ENCODE measurements at regions not wholly inside any gene's neighbourhood (a gene's known extent, or its start where the extent isn't known, plus 50 kb on each side); places are given as distances from the start of the nearest gene placed in this dataset.
"Not testable (repeated sequence)": the region's sequence is repeated elsewhere in the genome, so short reads cannot be mapped to it uniquely, and the experiment has no call there.

DNA sequence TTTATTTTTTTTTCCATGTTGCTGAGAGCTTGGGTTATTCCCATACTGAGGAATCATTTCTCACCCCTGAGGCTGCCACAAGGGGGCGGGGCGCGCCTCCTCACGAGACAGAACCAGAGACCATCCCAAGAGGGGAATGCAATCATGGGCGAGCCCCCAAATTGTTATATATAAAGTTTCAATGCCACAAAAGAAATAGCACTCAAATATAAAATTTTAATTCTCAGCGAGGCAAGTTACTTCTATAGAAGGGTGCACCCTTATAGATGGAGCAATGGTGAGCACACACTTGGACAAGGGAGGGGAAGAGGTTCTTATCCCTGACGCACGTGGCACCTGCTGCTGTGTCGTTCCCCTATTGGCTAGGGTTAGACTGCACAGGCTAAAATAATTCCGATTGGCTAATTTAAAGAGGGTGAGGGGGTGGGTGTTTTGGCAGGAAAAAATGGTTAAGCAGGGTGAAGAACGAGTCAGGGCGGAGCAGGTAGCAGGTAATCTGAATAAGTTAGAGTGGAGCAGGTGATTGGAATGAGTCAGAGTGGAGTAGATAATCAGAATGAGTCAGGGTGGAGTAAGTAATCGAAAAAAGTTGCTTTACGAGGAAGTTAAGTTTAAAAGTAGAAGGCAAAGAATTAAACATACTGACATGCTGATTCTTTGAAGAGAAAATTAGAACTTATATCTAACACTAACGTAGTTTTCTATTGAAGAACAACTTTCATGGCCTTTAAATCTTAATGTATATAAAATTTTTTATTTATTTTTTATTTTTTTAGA is 177.5 kb downstream of the MTCL1 start:
- DNase-seq (ENCODE audit: low read depth in 1 of 2, low spot score in 1 of 2): no peak

- DNase-seq (ENCODE audit: low read depth in 1 of 2, low spot score in 1 of 2): no peak
Measured at GRCh38 chr18:8883409-8883668, 178.0 kb downstream of the MTCL1 start.

- DNase-seq (ENCODE audit: low read depth in 1 of 2, low spot score in 1 of 2): not testable (repeated sequence)
Measured at GRCh38 chr18:8887877-8888276, 182.5 kb downstream of the MTCL1 start.

- DNase-seq (ENCODE audit: low read depth in 1 of 2, low spot score in 1 of 2): no peak
Measured at GRCh38 chr18:8889489-8889888, 184.1 kb downstream of the MTCL1 start.

DNA sequence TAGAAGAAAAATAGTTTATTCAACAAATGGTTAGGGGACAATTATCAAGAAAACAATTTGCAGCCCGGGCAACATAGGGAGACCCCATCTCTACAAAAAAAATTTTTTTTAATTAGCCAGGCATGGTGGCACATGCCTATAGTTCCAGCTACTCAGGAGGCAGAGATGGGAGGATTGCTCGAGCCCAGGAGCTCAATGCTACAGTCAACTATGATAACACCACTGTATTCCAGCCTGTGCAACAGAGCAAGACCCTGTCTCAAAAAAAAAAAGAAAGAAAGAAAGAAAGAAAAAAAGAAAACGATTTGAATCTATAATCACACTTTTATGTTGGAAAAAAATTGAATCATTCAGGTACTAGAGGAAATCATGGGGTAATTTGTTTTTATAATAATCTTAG is 185.1 kb downstream of the MTCL1 start:
- DNase-seq (ENCODE audit: low read depth in 1 of 2, low spot score in 1 of 2): not testable (repeated sequence)

GRCh38 chr18:8890957-8891464 is 185.7 kb downstream of the MTCL1 start:
- DNase-seq (ENCODE audit: low read depth in 1 of 2, low spot score in 1 of 2): no peak

GRCh38 chr18:8893221-8893620 is 187.9 kb downstream of the MTCL1 start:
- no peak for DNase-seq (ENCODE audit: low read depth in 1 of 2, low spot score in 1 of 2)

- no peak for DNase-seq (ENCODE audit: low read depth in 1 of 2, low spot score in 1 of 2)
Measured at GRCh38 chr18:8893628-8894231, 188.4 kb downstream of the MTCL1 start.

DNA sequence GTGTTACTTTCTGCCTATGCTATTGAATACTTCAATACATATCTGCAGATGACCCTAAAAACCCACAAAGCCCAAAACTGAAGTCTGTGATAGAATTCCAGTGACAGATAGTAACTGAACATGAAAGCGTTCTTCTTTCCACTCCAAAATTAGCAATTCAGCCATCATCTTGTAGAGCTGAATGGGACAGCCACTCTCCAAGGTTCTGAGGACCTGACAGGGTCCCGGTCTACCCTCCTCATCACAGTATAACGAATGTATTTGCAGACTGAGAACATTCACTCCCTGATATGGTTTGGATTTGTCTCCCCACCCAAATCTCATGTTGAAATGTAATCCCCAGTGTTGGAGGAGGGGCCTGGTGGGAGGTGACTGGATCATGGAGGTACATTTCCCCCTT is 189.5 kb downstream of the MTCL1 start:
- no peak for DNase-seq (ENCODE audit: low read depth in 1 of 2, low spot score in 1 of 2)

DNA sequence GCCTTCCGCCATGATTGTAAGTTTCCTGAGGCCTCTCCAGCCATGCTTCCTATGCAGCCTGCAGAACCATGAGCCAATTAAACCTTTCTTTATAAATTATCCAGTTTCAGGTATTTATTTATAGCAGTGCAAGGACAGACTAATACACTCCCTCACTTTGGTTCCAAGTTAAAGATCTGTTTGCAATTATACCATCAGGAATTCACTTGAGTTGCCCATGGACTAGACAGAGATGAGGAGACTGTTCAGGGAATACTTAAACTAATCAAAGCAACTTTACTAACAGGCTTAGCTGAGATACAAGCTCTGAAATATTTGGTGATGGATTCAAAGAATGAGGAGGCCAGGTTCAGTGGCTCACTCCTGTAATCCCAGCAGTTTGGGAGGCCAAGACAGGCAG is 190.0 kb downstream of the MTCL1 start:
- no peak for DNase-seq (ENCODE audit: low read depth in 1 of 2, low spot score in 1 of 2)

DNA sequence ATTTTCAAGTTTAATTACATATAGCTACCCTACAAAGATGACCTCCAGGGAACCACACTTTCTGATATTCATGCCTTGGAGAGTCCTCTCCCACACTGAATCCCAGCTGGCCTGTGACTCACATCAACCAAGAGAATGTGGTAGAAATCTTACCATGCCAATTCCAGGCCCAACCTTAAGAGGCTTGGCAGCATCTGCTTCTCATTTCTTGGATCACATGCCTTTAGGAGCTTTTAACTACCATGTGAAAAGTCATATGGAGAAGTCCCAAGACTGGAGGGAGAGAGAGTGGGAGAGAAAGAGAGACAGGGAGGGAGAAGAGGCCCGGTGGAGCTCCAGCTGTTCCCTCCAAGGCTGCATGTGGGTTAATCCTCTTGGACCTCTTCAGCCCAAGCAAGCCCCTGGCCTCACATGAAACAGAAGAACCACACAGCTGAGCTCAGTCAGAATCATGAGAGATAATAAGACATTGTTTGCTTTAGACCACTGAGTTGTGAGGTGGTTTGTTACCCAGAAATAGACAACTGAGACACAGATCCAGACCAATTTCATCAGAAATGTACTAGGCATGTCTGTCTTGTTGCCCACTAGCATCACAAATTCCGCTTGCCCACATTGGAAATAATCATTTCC is 190.7 kb downstream of the MTCL1 start:
- DNase-seq (ENCODE audit: low read depth in 1 of 2, low spot score in 1 of 2): no peak

DNA sequence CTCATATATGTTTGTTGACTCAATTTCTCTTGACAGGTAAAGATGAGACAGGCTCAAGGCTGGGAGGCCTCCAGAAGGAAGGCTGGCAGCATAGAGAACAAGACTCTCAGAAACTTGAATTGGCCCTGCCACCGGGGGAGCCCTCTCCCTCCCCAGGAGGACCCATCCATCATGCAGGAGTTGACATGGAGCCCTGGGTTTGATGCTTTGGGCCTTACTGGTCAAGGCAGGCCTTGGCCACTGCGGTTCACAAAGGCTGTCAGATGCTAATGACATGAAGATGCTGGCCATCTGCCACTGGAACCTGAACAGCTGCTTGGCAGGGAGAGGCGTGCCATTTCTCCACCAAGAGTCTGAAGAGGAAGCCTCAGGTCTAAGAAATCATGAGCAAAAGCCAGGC is 193.6 kb downstream of the MTCL1 start:
- DNase-seq (ENCODE audit: low read depth in 1 of 2, low spot score in 1 of 2): no peak

- no peak for DNase-seq (ENCODE audit: low read depth in 1 of 2, low spot score in 1 of 2)
Measured at GRCh38 chr18:8900552-8900951, 195.2 kb downstream of the MTCL1 start.

DNA sequence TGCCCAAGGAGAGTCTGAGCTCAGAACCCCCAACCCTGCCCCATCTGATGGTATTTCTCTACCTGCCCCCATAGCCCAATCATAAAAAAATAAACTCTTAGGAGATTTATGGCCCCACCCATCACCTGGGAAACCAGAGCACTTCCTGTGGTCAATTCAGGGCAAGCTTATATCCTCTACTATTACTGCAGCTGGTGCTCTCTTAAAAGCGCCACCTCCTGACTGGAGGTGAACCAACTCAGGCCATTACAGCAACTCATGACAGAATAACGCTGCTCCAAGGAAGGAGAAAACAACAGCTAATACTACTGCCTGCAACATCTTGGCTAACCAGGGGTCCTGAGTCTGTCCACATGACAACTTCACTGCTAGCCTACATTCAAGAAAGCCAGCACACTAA is 195.7 kb downstream of the MTCL1 start:
- DNase-seq (ENCODE audit: low read depth in 1 of 2, low spot score in 1 of 2): no peak

GRCh38 chr18:8904316-8904715 is 198.2 kb upstream of the NDUFV2 start:
- DNase-seq (ENCODE audit: low read depth in 1 of 2, low spot score in 1 of 2): no peak

DNA sequence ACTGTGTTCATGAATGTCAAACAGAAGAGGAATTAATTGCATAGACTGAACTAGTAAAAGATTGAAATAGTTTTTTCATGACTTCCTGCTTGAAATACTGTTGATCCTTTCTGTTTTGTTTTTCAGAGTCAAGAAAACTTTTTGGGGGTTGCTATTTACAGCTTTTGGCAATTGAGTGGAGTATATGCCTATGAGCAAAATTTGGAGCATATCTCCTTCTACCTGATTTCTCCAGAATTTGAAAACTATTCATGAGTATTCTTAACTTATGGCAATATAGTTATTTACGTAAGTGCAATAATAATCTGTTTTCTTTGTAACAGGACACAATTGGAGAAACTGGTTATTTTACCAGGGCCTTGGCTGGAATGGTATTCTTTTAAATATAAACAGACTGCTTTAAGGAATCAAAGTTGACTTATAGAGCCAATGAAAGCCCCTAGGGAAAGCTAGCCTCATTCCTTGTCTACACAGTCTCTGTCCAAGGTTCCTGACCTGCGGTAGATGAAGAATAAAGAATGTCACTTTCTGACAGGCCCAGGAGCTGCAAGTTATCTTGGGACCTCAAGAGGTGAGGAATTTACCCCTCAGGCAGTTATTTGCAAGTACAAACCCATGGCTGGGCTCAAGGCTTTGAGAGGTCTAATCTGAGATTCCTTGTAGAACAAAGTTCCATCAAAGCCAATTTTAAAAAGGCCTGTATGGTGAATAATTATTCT is 193.5 kb upstream of the NDUFV2 start:
- DNase-seq (ENCODE audit: low read depth in 1 of 2, low spot score in 1 of 2): no peak

DNA sequence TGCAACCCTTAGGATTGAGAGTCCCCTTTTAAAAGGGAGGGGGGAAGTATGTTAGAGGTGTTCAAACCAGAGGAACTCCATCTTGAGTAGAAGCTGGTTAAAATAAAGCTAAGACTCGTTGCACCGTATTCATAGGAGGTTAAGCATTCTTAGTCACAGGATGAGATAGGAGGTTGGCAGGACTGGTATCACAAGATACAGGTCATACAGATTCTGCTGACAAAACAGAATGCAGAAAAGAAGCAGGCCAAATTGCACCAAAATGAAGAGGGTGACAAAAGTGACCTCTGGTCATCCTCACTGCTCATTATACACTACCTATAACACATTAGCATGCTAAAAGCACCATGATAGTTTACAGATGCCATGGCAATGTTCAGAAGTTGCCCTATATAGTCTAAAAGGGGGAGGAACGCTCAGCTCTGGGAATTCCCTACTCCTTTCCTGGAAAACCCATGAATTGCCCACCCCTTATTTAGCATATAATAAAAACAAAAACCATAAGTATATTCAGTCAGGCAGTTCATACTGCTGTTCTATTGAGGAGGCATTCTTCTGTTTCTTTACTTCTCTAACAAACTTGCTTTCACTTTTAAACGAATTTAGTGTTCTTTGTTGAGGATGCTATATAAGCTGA is 192.2 kb upstream of the NDUFV2 start:
- no peak for DNase-seq (ENCODE audit: low read depth in 1 of 2, low spot score in 1 of 2)

DNA sequence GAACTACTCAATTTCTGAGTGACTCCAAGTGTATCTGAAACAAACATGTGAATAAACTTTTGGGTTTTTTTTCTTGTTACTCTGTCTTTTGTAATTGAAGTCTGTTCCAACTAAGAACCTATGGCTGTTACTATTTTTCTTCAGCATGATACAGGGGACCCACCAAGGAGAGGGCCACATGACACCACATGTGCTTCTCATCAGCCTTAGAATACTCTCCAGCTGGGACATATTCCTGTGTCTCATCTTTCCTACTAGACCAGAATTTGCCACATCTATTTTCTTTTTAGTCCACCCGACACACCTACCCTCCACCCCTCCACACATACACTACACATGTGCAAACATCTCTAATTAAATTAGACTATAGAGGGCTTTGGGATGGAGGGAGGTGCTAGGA is 191.7 kb upstream of the NDUFV2 start:
- DNase-seq (ENCODE audit: low read depth in 1 of 2, low spot score in 1 of 2): no peak

DNA sequence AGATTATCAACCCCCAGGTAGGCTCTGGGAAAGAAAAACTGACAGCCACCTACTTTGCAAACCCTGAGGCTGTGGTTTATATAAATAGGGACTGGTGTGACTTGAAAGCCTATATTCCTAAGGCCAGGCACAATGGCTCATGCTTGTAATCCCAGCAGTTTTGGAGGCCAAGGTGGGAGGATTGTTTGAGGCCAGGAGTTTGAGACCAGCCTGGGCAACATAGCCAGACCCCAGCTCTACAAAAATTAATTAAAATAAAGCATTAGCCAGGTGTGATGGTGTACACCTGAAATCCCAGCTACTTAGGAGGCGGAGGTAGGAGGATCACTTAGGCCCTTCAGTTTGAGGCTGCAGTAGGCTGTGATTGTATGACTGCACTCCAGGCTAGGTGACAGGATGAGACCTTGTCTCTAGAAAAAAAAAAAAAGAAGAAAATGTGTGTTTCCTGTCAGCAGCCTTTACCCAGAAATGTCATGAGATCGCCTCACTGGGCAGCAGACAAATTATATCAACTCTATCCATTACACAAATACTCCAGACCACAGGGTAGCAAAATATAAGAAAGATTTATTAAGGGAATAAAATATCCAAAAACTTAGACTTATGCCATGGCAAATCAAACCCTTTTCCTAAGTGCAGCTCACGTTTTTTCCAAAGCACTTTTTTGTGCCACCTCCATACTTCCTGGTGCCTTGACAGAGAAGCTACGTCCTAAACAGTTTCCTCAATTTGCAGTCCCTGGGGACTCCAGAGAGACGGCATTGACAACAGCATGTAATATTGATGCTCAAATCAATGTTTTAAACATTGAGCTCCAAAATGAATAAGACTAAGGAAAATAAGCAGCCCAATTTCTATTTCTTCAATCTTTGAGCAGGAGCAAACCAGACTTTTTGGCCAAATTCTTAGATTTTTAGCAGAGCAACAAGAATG is 190.8 kb upstream of the NDUFV2 start:
- no peak for DNase-seq (ENCODE audit: low read depth in 1 of 2, low spot score in 1 of 2)

Measured in activated T-helper 1 cell treated with anti-CD3 and anti-CD28 coated beads, Interleukin-2, amount 50 U/mL, for 16 hours (primary cell).